Activated T-cell treated with anti-CD3 and anti-CD28 coated beads, Interleukin-2, amount 50 U/mL, for 4 hours (primary cell): ENCODE measurements at regions not wholly inside any gene's neighbourhood (a gene's known extent, or its start where the extent isn't known, plus 50 kb on each side); places are given as distances from the start of the nearest gene placed in this dataset.

Source experiments
- ATAC-seq, 2 donors: fragments of 200-7000 bp; cut with Tn5 transposase; one replicate each; pipeline ENCODE4 v1.10.0; 2021
- DNase-seq: peaks from one replicate; pipeline ENCODE4 v3.0.0-alpha.2; 2020
- H3K27me3 Mint-ChIP-seq: one replicate; pipeline ENCODE4 v1.8.0; 2021; ENCODE audit warnings: low read depth, mixed read lengths
- H3K36me3 Mint-ChIP-seq: one replicate; pipeline ENCODE4 v1.8.0; 2022; ENCODE audit warnings: mixed read lengths; ENCODE audit not compliant: insufficient read depth
- H3K4me1 Mint-ChIP-seq: one replicate; pipeline ENCODE4 v1.8.0; 2021; ENCODE audit warnings: low read depth, mixed read lengths
- H3K4me3 Mint-ChIP-seq: one replicate; pipeline ENCODE4 v1.8.0; 2021; ENCODE audit warnings: mild to moderate bottlenecking, moderate library complexity, mixed read lengths
- H3K9me3 Mint-ChIP-seq: one replicate; pipeline ENCODE4 v1.8.0; 2021; ENCODE audit warnings: mixed read lengths

- H3K36me3 Mint-ChIP-seq, result no peaks in the 10 kb centered on the region
- H3K9me3 Mint-ChIP-seq, result peaks cover 3% of the 10 kb centered on the region
- no peaks in the 10 kb centered on the region for H3K27me3 Mint-ChIP-seq
- no peak for ATAC-seq
- H3K4me3 Mint-ChIP-seq, result no peak overlapping the region
- no peak for DNase-seq
- H3K4me1 Mint-ChIP-seq, result no peaks in the 10 kb centered on the region
Observed at GRCh38 chr1:216866714-216867113, 143.5 kb upstream of the ESRRG start.

GRCh38 chr1:216855810-216856209 is 132.6 kb upstream of the ESRRG start:
- DNase-seq, result no peak
- no peaks in the 10 kb centered on the region for H3K27me3 Mint-ChIP-seq
- H3K36me3 Mint-ChIP-seq, result no peaks in the 10 kb centered on the region
- H3K4me3 Mint-ChIP-seq, result no peak overlapping the region
- ATAC-seq, result no peak
- peaks cover 8% of the 10 kb centered on the region for H3K9me3 Mint-ChIP-seq
- no peaks in the 10 kb centered on the region for H3K4me1 Mint-ChIP-seq

- no peak overlapping the region for H3K4me3 Mint-ChIP-seq
- peaks cover 8% of the 10 kb centered on the region for H3K9me3 Mint-ChIP-seq
- ATAC-seq (no peak), DNase-seq (no peak)
- H3K27me3 Mint-ChIP-seq, result no peaks in the 10 kb centered on the region
- no peaks in the 10 kb centered on the region for H3K4me1 Mint-ChIP-seq
- no peaks in the 10 kb centered on the region for H3K36me3 Mint-ChIP-seq
Observed at GRCh38 chr1:216854836-216855484, 131.7 kb upstream of the ESRRG start.

GRCh38 chr1:216851073-216851472 is 127.8 kb upstream of the ESRRG start:
- H3K27me3 Mint-ChIP-seq, result no peaks in the 10 kb centered on the region
- H3K36me3 Mint-ChIP-seq, result no peaks in the 10 kb centered on the region
- no peak overlapping the region for H3K4me3 Mint-ChIP-seq
- H3K9me3 Mint-ChIP-seq, result peaks cover 5% of the 10 kb centered on the region
- ATAC-seq (no peak), DNase-seq (no peak)
- H3K4me1 Mint-ChIP-seq, result no peaks in the 10 kb centered on the region

- H3K4me1 Mint-ChIP-seq, result no peaks in the 10 kb centered on the region
- no peak overlapping the region for H3K4me3 Mint-ChIP-seq
- H3K36me3 Mint-ChIP-seq, result no peaks in the 10 kb centered on the region
- peaks cover 10% of the 10 kb centered on the region for H3K9me3 Mint-ChIP-seq
- no peak for DNase-seq
- no peaks in the 10 kb centered on the region for H3K27me3 Mint-ChIP-seq
- ATAC-seq, result no peak
Observed at GRCh38 chr1:216849146-216849545, 125.9 kb upstream of the ESRRG start.

GRCh38 chr1:216847397-216848036 is 124.3 kb upstream of the ESRRG start:
- peaks cover 4% of the 10 kb centered on the region for H3K9me3 Mint-ChIP-seq

GRCh38 chr1:216846339-216846738 is 123.1 kb upstream of the ESRRG start:
- no peak overlapping the region for H3K4me3 Mint-ChIP-seq
- no peaks in the 10 kb centered on the region for H3K36me3 Mint-ChIP-seq
- H3K27me3 Mint-ChIP-seq, result no peaks in the 10 kb centered on the region
- H3K4me1 Mint-ChIP-seq, result no peaks in the 10 kb centered on the region
- DNase-seq, result no peak
- ATAC-seq, result no peak
- H3K9me3 Mint-ChIP-seq, result peaks cover 4% of the 10 kb centered on the region

More at GRCh38 chr1:216847397-216848036, 124.3 kb upstream of the ESRRG start:
- Mint-ChIP-seq H3K27me3 (no peaks in the 10 kb centered on the region), H3K4me1 (no peaks in the 10 kb centered on the region), H3K36me3 (no peaks in the 10 kb centered on the region), H3K4me3 (no peak overlapping the region)
- no peak for ATAC-seq
- DNase-seq, result no peak

- ATAC-seq, result no peak
- H3K4me3 Mint-ChIP-seq, result no peak overlapping the region
- H3K9me3 Mint-ChIP-seq, result peaks cover 8% of the 10 kb centered on the region
- no peak for DNase-seq
- H3K36me3 Mint-ChIP-seq, result no peaks in the 10 kb centered on the region
- H3K4me1 Mint-ChIP-seq, result no peaks in the 10 kb centered on the region
- no peaks in the 10 kb centered on the region for H3K27me3 Mint-ChIP-seq
Observed at GRCh38 chr1:216843409-216843808, 120.2 kb upstream of the ESRRG start.

- peaks cover 8% of the 10 kb centered on the region for H3K9me3 Mint-ChIP-seq
- DNase-seq, result no peak
- H3K4me1 Mint-ChIP-seq, result no peaks in the 10 kb centered on the region
- H3K36me3 Mint-ChIP-seq, result no peaks in the 10 kb centered on the region
- no peaks in the 10 kb centered on the region for H3K27me3 Mint-ChIP-seq
- no peak for ATAC-seq
- H3K4me3 Mint-ChIP-seq, result no peak overlapping the region
Observed at GRCh38 chr1:216841165-216841564, 117.9 kb upstream of the ESRRG start.

- no peaks in the 10 kb centered on the region for H3K36me3 Mint-ChIP-seq
- peaks cover 8% of the 10 kb centered on the region for H3K9me3 Mint-ChIP-seq
- ATAC-seq (no peak), DNase-seq (no peak)
- H3K4me3 Mint-ChIP-seq, result no peak overlapping the region
- no peaks in the 10 kb centered on the region for H3K27me3 Mint-ChIP-seq
- no peaks in the 10 kb centered on the region for H3K4me1 Mint-ChIP-seq
Observed at GRCh38 chr1:216836316-216836715, 113.1 kb upstream of the ESRRG start.

- H3K4me1 Mint-ChIP-seq, result no peaks in the 10 kb centered on the region
- ATAC-seq, result no peak
- no peaks in the 10 kb centered on the region for H3K27me3 Mint-ChIP-seq
- no peaks in the 10 kb centered on the region for H3K36me3 Mint-ChIP-seq
- no peak overlapping the region for H3K4me3 Mint-ChIP-seq
- H3K9me3 Mint-ChIP-seq, result peaks cover 4% of the 10 kb centered on the region
- DNase-seq, result no peak
Observed at GRCh38 chr1:216833509-216833908, 110.3 kb upstream of the ESRRG start.

- Mint-ChIP-seq H3K9me3 (peaks cover 4% of the 10 kb centered on the region), H3K4me3 (no peak overlapping the region), H3K4me1 (no peaks in the 10 kb centered on the region), H3K27me3 (no peaks in the 10 kb centered on the region), H3K36me3 (no peaks in the 10 kb centered on the region)
- DNase-seq, result no peak
- no peak for ATAC-seq
Observed at GRCh38 chr1:216832192-216832591, 109.0 kb upstream of the ESRRG start.

- no peak overlapping the region for H3K4me3 Mint-ChIP-seq
- DNase-seq, result no peak
- ATAC-seq, result no peak
- no peaks in the 10 kb centered on the region for H3K4me1 Mint-ChIP-seq
- peaks cover 4% of the 10 kb centered on the region for H3K9me3 Mint-ChIP-seq
- no peaks in the 10 kb centered on the region for H3K27me3 Mint-ChIP-seq
- no peaks in the 10 kb centered on the region for H3K36me3 Mint-ChIP-seq
Observed at GRCh38 chr1:216830424-216831210, 107.4 kb upstream of the ESRRG start.

- H3K4me1 Mint-ChIP-seq, result no peaks in the 10 kb centered on the region
- no peak overlapping the region for H3K4me3 Mint-ChIP-seq
Observed at GRCh38 chr1:216827251-216827650, 104.0 kb upstream of the ESRRG start.

GRCh38 chr1:216826646-216827045 is 103.4 kb upstream of the ESRRG start:
- ATAC-seq (no peak), DNase-seq (no peak)
- Mint-ChIP-seq H3K36me3 (no peaks in the 10 kb centered on the region), H3K4me1 (no peaks in the 10 kb centered on the region), H3K4me3 (no peak overlapping the region), H3K27me3 (no peaks in the 10 kb centered on the region), H3K9me3 (no peaks in the 10 kb centered on the region)

More at GRCh38 chr1:216827251-216827650, 104.0 kb upstream of the ESRRG start:
- H3K9me3 Mint-ChIP-seq, result no peaks in the 10 kb centered on the region
- DNase-seq (no peak), ATAC-seq (no peak)
- H3K36me3 Mint-ChIP-seq, result no peaks in the 10 kb centered on the region
- H3K27me3 Mint-ChIP-seq, result no peaks in the 10 kb centered on the region
